ENCODE measurements at regions not wholly inside any gene's neighbourhood (a gene's known extent, or its start where the extent isn't known, plus 50 kb on each side); places are given as distances from the start of the nearest gene placed in this dataset.

GRCh38 chr12:23204933-23205778 lies 580.2 kb downstream of the ETNK1 start:
- TF ChIP-seq RFX5 (IDR thresholded peaks at IDR 0.05; ENCODE audit: low read depth, low read length) = no peak
- no peak for TF ChIP-seq CEBPB (IDR thresholded peaks at IDR 0.05; ENCODE audit: low read depth, low read length)
- TF ChIP-seq MXI1 (IDR thresholded peaks at IDR 0.05; ENCODE audit: borderline replicate concordance, low read depth, low read length) = no peak
- TF ChIP-seq CTCF (conservative IDR thresholded peaks at IDR 0.05; ENCODE audit: low read depth, low read length) = peak; percentile 78
- peak; percentile 60 for TF ChIP-seq SMC3 (IDR thresholded peaks at IDR 0.05; ENCODE audit: low read depth, low read length)
- TF ChIP-seq RAD21 (IDR thresholded peaks at IDR 0.05; ENCODE audit: low read length) = peak; percentile 80
- no peak for TF ChIP-seq MAZ (IDR thresholded peaks at IDR 0.05; ENCODE audit: borderline replicate concordance, low read depth, low read length)
